DOHH2 (cell line): ENCODE measurements at regions not wholly inside any gene's neighbourhood (a gene's known extent, or its start where the extent isn't known, plus 50 kb on each side); places are given as distances from the start of the nearest gene placed in this dataset.

ENCODE experiments used
- CTCF ChIP-seq: fragments of 200-600 bp; sonication (generic); IDR thresholded peaks from one replicate; pipeline ENCODE4 v1.5.1; 2014; ENCODE audit warnings: antibody characterized with exemption, mild to moderate bottlenecking, low read depth, low read length; ENCODE audit not compliant: poor library complexity, severe bottlenecking
- EZH2phosphoT487 ChIP-seq: fragments of 200-600 bp; sonication (generic); IDR thresholded peaks from 2 replicates; pipeline ENCODE4 v1.6.1; 2017; ENCODE audit warnings: borderline replicate concordance, mild to moderate bottlenecking, antibody characterized with exemption, low read length, moderate library complexity, mixed read lengths

GRCh38 chr1:241423541-241424479, 66.8 kb upstream of the RGS7 start:
- TF ChIP-seq CTCF (no peak), EZH2phosphoT487 (no peak)
